GM18870 (cell line): ENCODE measurements at regions not wholly inside any gene's neighbourhood (a gene's known extent, or its start where the extent isn't known, plus 50 kb on each side); places are given as distances from the start of the nearest gene placed in this dataset.

ENCODE experiments used
- ATAC-seq: cut with Tn5 transposase; IDR thresholded peaks from one replicate; pipeline ENCODE4 v1.9.1; 2021; ENCODE audit warnings: moderate library complexity; ENCODE audit not compliant: unreplicated experiment

DNA sequence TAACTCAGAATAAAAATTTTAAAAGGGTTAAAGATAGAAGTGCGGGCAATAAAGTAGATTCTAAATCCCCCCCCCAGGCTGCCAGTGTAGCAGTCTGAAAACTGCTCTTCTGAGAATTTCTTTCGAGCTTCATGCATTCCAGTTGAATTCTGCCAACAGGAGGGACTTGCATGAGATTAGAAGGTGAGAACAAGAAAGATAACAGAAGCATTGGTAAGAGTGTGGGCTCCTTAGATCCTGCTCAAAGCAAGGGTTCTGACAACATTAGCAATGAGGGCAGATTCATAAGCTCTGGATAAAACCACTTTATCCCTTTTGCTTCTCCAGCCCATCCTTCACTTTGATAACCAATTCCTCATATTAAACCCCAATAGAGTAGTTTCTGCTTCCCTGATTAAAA, 235.9 kb upstream of the CDH6 start:
- no peak for ATAC-seq

- ATAC-seq: no peak
These were observed 237.2 kb upstream of the CDH6 start for GRCh38 chr5:30956251-30956650.

GRCh38 chr5:30937070-30937469, 256.4 kb upstream of the CDH6 start:
- ATAC-seq: no peak

DNA sequence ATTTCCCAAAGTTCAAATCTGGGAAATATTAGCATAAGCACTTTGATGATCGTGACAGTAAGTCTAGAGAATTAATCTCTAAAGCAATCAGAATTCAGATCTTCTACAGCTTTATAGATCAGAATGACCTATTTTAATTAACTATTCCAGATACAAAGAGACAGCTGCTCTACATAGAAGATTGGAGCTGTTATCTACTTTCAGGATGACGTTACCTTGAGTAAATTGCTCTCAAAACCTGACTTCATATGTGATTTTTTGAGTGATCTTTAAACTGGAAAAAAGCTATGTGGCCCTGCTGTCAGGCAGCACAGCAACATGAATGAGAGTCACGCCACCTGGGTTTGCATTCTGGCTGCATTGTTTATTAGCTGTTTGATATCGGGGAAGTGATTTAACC, 259.9 kb upstream of the CDH6 start:
- ATAC-seq: no peak

- no peak for ATAC-seq
These were observed 261.0 kb upstream of the CDH6 start for GRCh38 chr5:30932273-30933017.

DNA sequence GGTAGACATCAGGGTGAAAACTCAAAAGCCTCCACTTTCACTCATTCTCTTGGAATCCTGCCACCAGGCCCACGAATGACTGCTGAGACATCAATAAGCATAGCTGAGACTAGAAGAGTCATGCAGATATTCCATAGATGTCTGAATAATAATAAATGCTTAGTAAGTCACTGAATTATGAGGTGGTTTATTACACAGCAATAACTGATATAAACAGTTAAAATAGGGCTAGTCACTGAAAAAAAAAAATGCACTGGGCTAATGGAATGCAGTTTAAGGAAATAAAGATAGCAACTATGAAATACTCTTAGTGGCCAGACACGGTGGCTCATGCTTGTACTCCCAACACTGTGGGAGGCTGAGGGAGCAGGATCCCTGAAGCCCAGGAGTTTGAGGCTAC, 262.8 kb upstream of the CDH6 start:
- ATAC-seq: no peak

GRCh38 chr5:30928956-30929355, 264.5 kb upstream of the CDH6 start:
- ATAC-seq: no peak

DNA sequence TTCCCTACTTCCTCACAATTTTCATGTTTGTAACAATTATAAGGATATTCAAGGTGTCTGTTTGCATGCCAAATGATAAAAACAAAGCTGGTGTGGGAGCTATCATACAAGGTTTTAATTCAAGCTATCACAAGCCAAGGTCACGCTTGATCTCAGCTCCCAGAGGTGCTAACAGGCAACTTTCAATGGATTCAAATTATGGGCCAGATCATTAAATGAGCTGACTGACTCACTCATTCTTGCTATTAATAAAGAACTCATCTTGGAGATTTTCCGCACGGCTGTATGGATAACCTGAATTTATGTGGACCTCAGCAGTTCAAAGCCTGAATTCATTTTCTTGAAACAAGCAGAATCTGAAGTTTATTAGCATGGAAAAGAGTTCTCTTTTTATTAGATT, 267.3 kb upstream of the CDH6 start:
- ATAC-seq: no peak

GRCh38 chr5:30921388-30921787, 272.1 kb upstream of the CDH6 start:
- ATAC-seq: no peak

DNA sequence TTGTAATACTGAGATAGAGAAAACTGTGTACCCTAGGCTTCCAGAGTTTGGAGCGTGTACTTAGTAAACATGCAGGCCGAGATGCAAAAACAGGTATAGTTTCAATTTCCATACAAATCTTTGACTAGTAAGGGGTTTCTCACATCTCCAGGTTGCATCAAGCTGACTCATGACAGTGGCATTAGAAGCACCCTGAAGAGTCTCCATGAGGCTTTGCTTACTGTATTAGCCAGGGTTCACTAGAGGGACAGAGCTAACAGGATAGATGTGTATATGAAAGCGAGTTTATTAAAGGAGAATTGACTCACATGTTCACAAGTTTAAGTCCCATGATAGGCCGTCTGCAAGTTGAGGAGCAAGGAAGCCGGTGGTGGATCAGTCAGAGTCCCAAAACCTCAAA, 275.3 kb upstream of the CDH6 start:
- no peak for ATAC-seq

- no peak for ATAC-seq
These were observed 285.1 kb upstream of the CDH6 start for GRCh38 chr5:30908356-30908755.

DNA sequence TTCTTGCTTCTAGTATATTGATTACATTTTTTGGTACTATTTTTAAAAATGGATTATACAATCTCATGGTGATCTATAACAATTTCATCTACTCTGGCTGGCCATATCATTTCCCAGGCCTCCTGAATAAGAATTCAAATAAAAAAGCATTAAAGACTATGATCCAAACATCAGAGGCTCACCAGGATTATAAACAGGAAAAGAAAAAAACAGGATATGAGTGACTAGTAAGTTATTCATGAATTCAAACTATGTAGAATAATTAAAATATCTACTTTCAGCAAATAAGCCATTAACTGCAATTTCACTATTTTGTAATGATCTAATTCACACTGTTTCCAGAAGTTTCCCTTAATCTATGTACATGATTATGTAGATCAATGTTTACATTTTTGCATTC, 293.1 kb upstream of the CDH6 start:
- no peak for ATAC-seq

GRCh38 chr5:30894811-30895210, 298.7 kb upstream of the CDH6 start:
- ATAC-seq: no peak

- ATAC-seq: no peak
These were observed 301.8 kb upstream of the CDH6 start for GRCh38 chr5:30891660-30892059.

GRCh38 chr5:30890377-30890776, 303.1 kb upstream of the CDH6 start:
- ATAC-seq: no peak

- no peak for ATAC-seq
These were observed 313.0 kb upstream of the CDH6 start for GRCh38 chr5:30880514-30880913.

- ATAC-seq: no peak
These were observed 313.6 kb upstream of the CDH6 start for GRCh38 chr5:30879887-30880286.

- ATAC-seq: no peak
These were observed 314.7 kb upstream of the CDH6 start for GRCh38 chr5:30878746-30879145.

DNA sequence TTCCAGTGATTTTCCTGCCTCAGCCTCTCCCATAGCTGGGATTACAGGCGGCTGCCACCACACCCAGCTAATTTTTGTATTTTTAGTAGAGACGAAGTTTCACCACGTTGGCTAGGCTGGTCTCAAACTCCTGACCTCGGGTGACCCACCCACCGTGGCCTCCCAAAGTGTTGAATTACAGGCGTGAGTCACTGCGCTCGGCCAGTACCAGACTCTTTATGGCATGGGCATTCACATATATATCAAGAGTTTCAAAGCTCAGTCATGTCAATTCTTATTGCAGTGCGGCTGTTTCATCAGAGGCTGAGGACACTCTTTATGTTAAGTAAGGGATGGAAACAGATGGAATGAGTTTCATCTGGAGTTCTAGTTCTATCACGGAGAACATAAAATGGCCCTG, 315.2 kb upstream of the CDH6 start:
- no peak for ATAC-seq

DNA sequence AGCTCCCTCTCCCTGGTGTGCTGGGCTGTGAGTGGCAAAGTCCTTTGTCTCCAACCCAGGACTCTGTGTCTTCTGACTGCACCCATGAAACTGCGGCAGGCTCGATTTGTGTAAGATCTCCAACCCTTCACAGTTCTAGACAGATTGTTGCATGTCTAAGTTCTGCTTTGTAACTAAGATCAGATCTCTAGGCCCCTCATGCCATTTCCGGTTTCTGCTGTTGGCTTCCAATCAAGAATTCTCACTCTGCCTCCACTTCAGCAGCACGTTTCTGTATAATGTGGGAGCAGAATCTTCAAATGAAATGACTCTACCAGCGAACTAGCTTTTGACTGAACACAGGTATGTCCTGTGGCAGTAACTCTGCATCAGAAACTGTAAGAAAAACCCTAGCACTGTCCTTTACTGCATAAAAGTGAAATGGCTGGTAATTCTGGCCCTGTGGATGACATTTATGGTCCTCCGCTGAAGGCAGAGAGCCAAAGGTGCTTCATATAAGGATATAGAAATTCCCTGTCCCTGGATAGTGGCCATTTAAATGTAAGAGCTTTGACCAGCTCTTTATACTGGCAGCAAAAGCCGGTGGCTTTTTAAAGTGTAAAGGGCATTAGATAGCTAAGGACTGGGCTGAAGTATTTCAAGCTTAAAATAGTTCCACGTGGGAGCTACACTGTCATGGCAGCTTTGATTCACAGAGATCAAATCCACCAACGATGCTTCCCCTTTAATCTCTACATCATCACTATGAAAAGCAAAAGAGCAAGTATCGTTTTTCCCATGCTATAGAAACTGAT, 319.0 kb upstream of the CDH6 start:
- ATAC-seq: no peak

- ATAC-seq: no peak
These were observed 322.3 kb upstream of the CDH6 start for GRCh38 chr5:30871196-30871595.

GRCh38 chr5:30867711-30868110, 325.8 kb upstream of the CDH6 start:
- no peak for ATAC-seq

GRCh38 chr5:30866142-30866541, 327.3 kb upstream of the CDH6 start:
- no peak for ATAC-seq
